ENCODE measurements at regions not wholly inside any gene's neighbourhood (a gene's known extent, or its start where the extent isn't known, plus 50 kb on each side); places are given as distances from the start of the nearest gene placed in this dataset.

DNA sequence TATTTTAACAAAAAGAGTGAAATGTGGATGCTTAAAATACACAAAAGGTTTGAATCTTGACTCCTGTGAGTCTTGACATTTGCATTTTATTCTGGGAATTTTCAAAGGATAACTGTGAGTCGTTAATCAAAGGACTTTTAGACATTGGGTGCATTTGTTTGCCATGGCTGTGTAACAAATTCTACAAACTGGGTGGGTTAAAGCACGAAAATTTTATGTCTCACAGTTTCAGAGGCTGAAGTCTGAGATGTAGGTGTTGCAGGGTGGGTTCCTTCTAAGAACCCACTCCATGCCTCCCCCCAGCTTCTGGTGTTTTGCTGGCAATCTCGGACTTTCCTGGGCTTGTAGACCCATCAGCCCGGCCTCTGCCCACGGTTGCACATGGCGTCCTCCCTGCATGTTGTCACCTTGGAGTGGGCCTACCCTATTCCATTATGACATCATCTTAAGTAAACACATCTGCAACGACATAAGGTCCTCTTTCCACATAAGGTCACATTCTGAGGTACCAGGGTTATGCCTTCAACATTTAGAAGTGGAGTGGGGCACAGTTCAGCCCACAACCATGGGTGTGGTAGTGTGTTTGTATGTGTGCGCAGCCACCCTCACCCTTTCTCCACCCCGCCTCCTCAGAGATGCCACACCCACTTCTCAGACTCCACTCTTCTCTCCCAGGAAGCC is 113.1 kb downstream of the FOXA2 start:
- no peak for DNase-seq (ENCODE audit: low read depth, low spot score)
- Histone ChIP-seq H3K79me2 (ENCODE audit: control insufficient read depth, insufficient read depth, low read length) (no peaks in the 10 kb centered on the region), H3K27me3 (ENCODE audit: control insufficient read depth, extremely low read depth, insufficient read depth, low read length) (no peaks in the 10 kb centered on the region), H3K9ac (ENCODE audit: control insufficient read depth, extremely low read depth, insufficient read depth, low read length) (no peak overlapping the region), H3K9me3 (ENCODE audit: control insufficient read depth, low read depth, low read length) (no peaks in the 10 kb centered on the region), H3K9me1 (ENCODE audit: control insufficient read depth, extremely low read depth, insufficient read depth, low read length) (no peaks in the 10 kb centered on the region), H3K4me1 (ENCODE audit: control insufficient read depth, extremely low read depth, insufficient read depth, low read length) (no peaks in the 10 kb centered on the region), H4K20me1 (ENCODE audit: control insufficient read depth, extremely low read depth, insufficient read depth, low read length) (no peaks in the 10 kb centered on the region), H3K27ac (ENCODE audit: control insufficient read depth, insufficient read depth, low read length) (no peak overlapping the region), H3K36me3 (ENCODE audit: control insufficient read depth in 2 of 2, extremely low read depth in 1 of 2, insufficient read depth in 2 of 2, low read length in 2 of 2) (no peaks in the 10 kb centered on the region), H2AFZ (ENCODE audit: control insufficient read depth, low read length) (no peak overlapping the region), H3K4me3 (ENCODE audit: control insufficient read depth in 2 of 3, extremely low read depth in 1 of 3, insufficient read depth in 2 of 3, low read depth in 1 of 3, low read length in 3 of 3) (no peak overlapping the region), H3K4me2 (ENCODE audit: control insufficient read depth, extremely low read depth, insufficient read depth, low read depth, low read length) (no peak overlapping the region)
- no peak for FAIRE-seq
- dilution Hi-C loops (cut with MboI; ENCODE audit: extremely low pct_ligation_motif_present, low sequenced_read_pairs) = no loop called here
- TF ChIP-seq EZH2 (IDR thresholded peaks at IDR 0.05; ENCODE audit: low read length) = no peak

DNA sequence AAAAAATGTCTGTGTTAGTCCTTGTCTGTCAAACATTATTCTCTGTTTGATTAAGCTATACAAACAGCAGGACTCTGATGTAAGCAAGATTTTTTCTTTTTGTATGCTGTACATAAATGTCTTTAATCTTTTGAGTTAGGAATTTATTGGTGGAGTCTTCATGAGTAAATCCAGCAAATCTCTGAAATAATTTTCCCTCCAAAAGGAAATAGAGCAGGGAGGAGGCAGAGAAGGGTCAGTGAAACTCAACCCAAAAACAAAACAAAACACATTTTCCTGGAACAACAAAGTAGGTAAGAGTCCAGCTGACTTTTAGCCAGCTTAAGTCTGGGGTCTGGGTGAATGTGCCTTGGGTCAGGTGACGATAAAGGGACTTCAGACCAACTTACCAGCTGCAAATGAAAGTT is 113.7 kb downstream of the FOXA2 start:
- no peaks in the 10 kb centered on the region for H3K36me3 ChIP-seq (ENCODE audit: control insufficient read depth in 2 of 2, extremely low read depth in 1 of 2, insufficient read depth in 2 of 2, low read length in 2 of 2)
- no peaks in the 10 kb centered on the region for H3K4me1 ChIP-seq (ENCODE audit: control insufficient read depth, extremely low read depth, insufficient read depth, low read length)
- no peaks in the 10 kb centered on the region for H3K27me3 ChIP-seq (ENCODE audit: control insufficient read depth, extremely low read depth, insufficient read depth, low read length)
- no peaks in the 10 kb centered on the region for H4K20me1 ChIP-seq (ENCODE audit: control insufficient read depth, extremely low read depth, insufficient read depth, low read length)
- dilution Hi-C loops (cut with MboI; ENCODE audit: extremely low pct_ligation_motif_present, low sequenced_read_pairs) = no loop called here
- no peaks in the 10 kb centered on the region for H3K9me1 ChIP-seq (ENCODE audit: control insufficient read depth, extremely low read depth, insufficient read depth, low read length)
- no peak for TF ChIP-seq EZH2 (IDR thresholded peaks at IDR 0.05; ENCODE audit: low read length)
- TF ChIP-seq, protein P1, sequence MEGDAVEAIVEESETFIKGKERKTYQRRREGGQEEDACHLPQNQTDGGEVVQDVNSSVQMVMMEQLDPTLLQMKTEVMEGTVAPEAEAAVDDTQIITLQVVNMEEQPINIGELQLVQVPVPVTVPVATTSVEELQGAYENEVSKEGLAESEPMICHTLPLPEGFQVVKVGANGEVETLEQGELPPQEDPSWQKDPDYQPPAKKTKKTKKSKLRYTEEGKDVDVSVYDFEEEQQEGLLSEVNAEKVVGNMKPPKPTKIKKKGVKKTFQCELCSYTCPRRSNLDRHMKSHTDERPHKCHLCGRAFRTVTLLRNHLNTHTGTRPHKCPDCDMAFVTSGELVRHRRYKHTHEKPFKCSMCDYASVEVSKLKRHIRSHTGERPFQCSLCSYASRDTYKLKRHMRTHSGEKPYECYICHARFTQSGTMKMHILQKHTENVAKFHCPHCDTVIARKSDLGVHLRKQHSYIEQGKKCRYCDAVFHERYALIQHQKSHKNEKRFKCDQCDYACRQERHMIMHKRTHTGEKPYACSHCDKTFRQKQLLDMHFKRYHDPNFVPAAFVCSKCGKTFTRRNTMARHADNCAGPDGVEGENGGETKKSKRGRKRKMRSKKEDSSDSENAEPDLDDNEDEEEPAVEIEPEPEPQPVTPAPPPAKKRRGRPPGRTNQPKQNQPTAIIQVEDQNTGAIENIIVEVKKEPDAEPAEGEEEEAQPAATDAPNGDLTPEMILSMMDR (optimal IDR thresholded peaks at IDR 0.05 in 1 of 3, IDR thresholded peaks at IDR 0.05 in 1 of 3, conservative IDR thresholded peaks at IDR 0.05 in 1 of 3; ENCODE audit: extremely low read depth in 1 of 3, insufficient read depth in 2 of 3, low read length in 3 of 3) = no peak
- H2AFZ ChIP-seq (ENCODE audit: control insufficient read depth, low read length) = no peak overlapping the region
- H3K4me2 ChIP-seq (ENCODE audit: control insufficient read depth, extremely low read depth, insufficient read depth, low read depth, low read length) = no peak overlapping the region
- no peak overlapping the region for H3K9ac ChIP-seq (ENCODE audit: control insufficient read depth, extremely low read depth, insufficient read depth, low read length)
- H3K79me2 ChIP-seq (ENCODE audit: control insufficient read depth, insufficient read depth, low read length) = no peaks in the 10 kb centered on the region
- no peak overlapping the region for H3K27ac ChIP-seq (ENCODE audit: control insufficient read depth, insufficient read depth, low read length)
- DNase-seq (ENCODE audit: low read depth, low spot score) = no peak
- FAIRE-seq = no peak
- no peak overlapping the region for H3K4me3 ChIP-seq (ENCODE audit: control insufficient read depth in 2 of 3, extremely low read depth in 1 of 3, insufficient read depth in 2 of 3, low read depth in 1 of 3, low read length in 3 of 3)
- no peaks in the 10 kb centered on the region for H3K9me3 ChIP-seq (ENCODE audit: control insufficient read depth, low read depth, low read length)
